Caco-2 (cell line): ENCODE measurements at regions not wholly inside any gene's neighbourhood (a gene's known extent, or its start where the extent isn't known, plus 50 kb on each side); places are given as distances from the start of the nearest gene placed in this dataset.

Source experiments
- BruUV-seq: library from RNA; stranded (reverse); fragments of 400-500 nt; replicated peaks from 2 replicates; lab custom pipeline; 2021; lab: Mats Ljungman, UMichigan
- CTCF ChIA-PET: fragments of 300-600 bp; sonication (Branson Sonifier 250); formaldehyde crosslinking; loops from one replicate; lab custom pipeline; 2022; ENCODE audit warnings: antibody characterized with exemption; lab: Charles Lee
- POLR2A ChIA-PET: fragments of 300-600 bp; sonication (Branson Sonifier 250); formaldehyde crosslinking; loops from one replicate; lab custom pipeline; 2022; ENCODE audit warnings: antibody characterized with exemption; lab: Charles Lee
- DNase-seq, 2 experiments: peaks; one replicate each; pipeline versions ENCODE4 v3.0.0 to v3.0.0-alpha.2; 2020 to 2022
- H3K27me3 ChIP-seq: replicated peaks from 2 replicates; pipeline ENCODE4 v1.6.0; 2011; ENCODE audit warnings: low read length; ENCODE audit not compliant: control insufficient read depth, insufficient read depth
- H3K36me3 ChIP-seq: 2 replicates; pipeline ENCODE4 v1.5.1; 2011; ENCODE audit warnings: low read length; ENCODE audit not compliant: control insufficient read depth, insufficient read depth
- H3K4me1 ChIP-seq: fragments of 250-450 bp; sonication (Bioruptor Pico); 2 replicates; pipeline ENCODE4 v1.5.1; 2020; ENCODE audit warnings: mild to moderate bottlenecking
- H3K4me3 ChIP-seq: 2 replicates; pipeline ENCODE4 v1.5.1; 2011; ENCODE audit warnings: low read depth, mild to moderate bottlenecking, control low read depth, low read length
- H3K9me3 ChIP-seq: fragments of 250-450 bp; sonication (Bioruptor Pico); 2 replicates; pipeline ENCODE4 v1.5.1; 2020; ENCODE audit warnings: mild to moderate bottlenecking, moderate library complexity
- H3K27ac Mint-ChIP-seq: one replicate; pipeline ENCODE4 v1.8.0; 2022; ENCODE audit warnings: mixed read lengths; ENCODE audit not compliant: unreplicated experiment
- H3K27me3 Mint-ChIP-seq: one replicate; pipeline ENCODE4 v1.8.0; 2022; ENCODE audit warnings: mixed read lengths; ENCODE audit not compliant: insufficient read depth, unreplicated experiment
- H3K36me3 Mint-ChIP-seq: one replicate; pipeline ENCODE4 v1.8.0; 2022; ENCODE audit warnings: mild to moderate bottlenecking, mixed read lengths; ENCODE audit not compliant: insufficient read depth, unreplicated experiment
- H3K4me1 Mint-ChIP-seq: one replicate; pipeline ENCODE4 v1.8.0; 2022; ENCODE audit warnings: low read depth, mixed read lengths; ENCODE audit not compliant: unreplicated experiment
- H3K4me3 Mint-ChIP-seq: one replicate; pipeline ENCODE4 v1.8.0; 2022; ENCODE audit warnings: mild to moderate bottlenecking, moderate library complexity, mixed read lengths; ENCODE audit not compliant: unreplicated experiment
- H3K9me3 Mint-ChIP-seq: one replicate; pipeline ENCODE4 v1.8.0; 2022; ENCODE audit warnings: mixed read lengths; ENCODE audit not compliant: unreplicated experiment
- CTCF ChIP-seq, 2 experiments: fragments of 200-600 bp in 1 of 2; IDR thresholded peaks; 1 replicate in 1 of 2; 2 replicates in 1 of 2; pipeline versions ENCODE4 v1.5.1 to v1.8.0; 2011 to 2022; ENCODE audit warnings: antibody characterized with exemption in 1 of 2, control low read depth in 1 of 2, inconsistent platforms in 1 of 2, low read depth in 1 of 2, low read length in 1 of 2, mild to moderate bottlenecking in 1 of 2, moderate library complexity in 1 of 2; ENCODE audit not compliant: insufficient read depth in 1 of 2, severe bottlenecking in 1 of 2, unreplicated experiment in 1 of 2
- intact Hi-C: fragments of 100-400 bp; cut with micrococcal nuclease; formaldehyde crosslinking; loops from one replicate; pipeline ENCODE4 v1.10.0; 2022; ENCODE audit not compliant: unreplicated experiment

- no peaks in the 10 kb centered on the region for H3K4me1 ChIP-seq
- 0 out of 2 replicates have a peak, but pooled peaks cover 7% of the 10 kb centered on the region for H3K9me3 ChIP-seq
- intact Hi-C loops, result no loop called here
- DNase-seq, result no peak
- Mint-ChIP-seq H3K27ac (no peak overlapping the region), H3K4me3 (no peak overlapping the region), H3K36me3 (no peaks in the 10 kb centered on the region), H3K27me3 (no peaks in the 10 kb centered on the region), H3K9me3 (no peaks in the 10 kb centered on the region), H3K4me1 (no peaks in the 10 kb centered on the region)
- BruUV-seq, result no TSS peak
- H3K27me3 ChIP-seq, result no peaks in the 10 kb centered on the region
- ChIA-PET POLR2A (no interaction called here), CTCF (no interaction called here)
- no peak overlapping the region for H3K4me3 ChIP-seq
- no peaks in the 10 kb centered on the region for H3K36me3 ChIP-seq
- TF ChIP-seq CTCF (IDR thresholded peaks at IDR 0.05; ENCODE audit: insufficient read depth in 1 of 2, low read depth in 1 of 2, low read length in 1 of 2, severe bottlenecking in 1 of 2, unreplicated experiment in 1 of 2), result no peak
These were observed 413.1 kb upstream of the AUTS2 start for GRCh38 chr7:69185170-69185569.

DNA sequence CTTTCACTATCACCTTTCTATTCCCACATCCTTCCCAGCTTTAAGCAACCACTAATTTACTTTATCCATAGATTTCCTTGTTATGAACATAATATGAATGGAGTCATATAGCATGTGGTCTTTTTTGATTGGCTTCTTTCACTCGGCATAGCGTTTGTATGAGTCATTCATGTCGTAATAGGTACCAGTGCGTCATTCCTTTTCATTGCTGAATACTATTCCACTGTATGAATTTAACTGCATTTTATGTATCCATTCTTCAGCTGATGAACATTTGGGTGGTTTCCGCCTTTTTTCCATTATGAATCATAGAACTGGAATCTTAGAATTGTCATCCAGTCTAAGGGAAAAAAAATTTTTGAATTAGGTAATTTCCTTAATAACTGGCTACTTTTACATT is 411.3 kb upstream of the AUTS2 start:
- no peak for DNase-seq
- H3K4me3 ChIP-seq, result no peak overlapping the region
- ChIA-PET POLR2A (no interaction called here), CTCF (no interaction called here)
- no peaks in the 10 kb centered on the region for H3K9me3 Mint-ChIP-seq
- intact Hi-C loops, result no loop called here
- H3K4me3 Mint-ChIP-seq, result no peak overlapping the region
- no peaks in the 10 kb centered on the region for H3K36me3 Mint-ChIP-seq
- no peaks in the 10 kb centered on the region for H3K4me1 Mint-ChIP-seq
- H3K4me1 ChIP-seq, result no peaks in the 10 kb centered on the region
- H3K36me3 ChIP-seq, result no peaks in the 10 kb centered on the region
- no peaks in the 10 kb centered on the region for H3K27me3 Mint-ChIP-seq
- H3K9me3 ChIP-seq, result 0 out of 2 replicates have a peak, but pooled peaks cover 7% of the 10 kb centered on the region
- TF ChIP-seq CTCF (IDR thresholded peaks at IDR 0.05; ENCODE audit: insufficient read depth in 1 of 2, low read depth in 1 of 2, low read length in 1 of 2, severe bottlenecking in 1 of 2, unreplicated experiment in 1 of 2), result no peak
- BruUV-seq, result no TSS peak
- H3K27ac Mint-ChIP-seq, result no peak overlapping the region
- no peaks in the 10 kb centered on the region for H3K27me3 ChIP-seq

- Histone ChIP-seq H3K4me3 (no peak overlapping the region), H3K36me3 (no peaks in the 10 kb centered on the region), H3K4me1 (no peaks in the 10 kb centered on the region), H3K27me3 (no peaks in the 10 kb centered on the region), H3K9me3 (0 out of 2 replicates have a peak, but pooled peaks cover 7% of the 10 kb centered on the region)
- Mint-ChIP-seq H3K27ac (no peak overlapping the region), H3K4me1 (no peaks in the 10 kb centered on the region), H3K9me3 (no peaks in the 10 kb centered on the region), H3K4me3 (no peak overlapping the region), H3K27me3 (no peaks in the 10 kb centered on the region), H3K36me3 (no peaks in the 10 kb centered on the region)
- BruUV-seq, result no TSS peak
- intact Hi-C loops, result no loop called here
- POLR2A ChIA-PET, result no interaction called here
- CTCF ChIA-PET, result no interaction called here
- no peak for DNase-seq
- no peak for TF ChIP-seq CTCF (IDR thresholded peaks at IDR 0.05; ENCODE audit: insufficient read depth in 1 of 2, low read depth in 1 of 2, low read length in 1 of 2, severe bottlenecking in 1 of 2, unreplicated experiment in 1 of 2)
These were observed 410.4 kb upstream of the AUTS2 start for GRCh38 chr7:69187824-69188333.
